Lower leg skin (tissue), 4 donors: ENCODE measurements at regions not wholly inside any gene's neighbourhood (a gene's known extent, or its start where the extent isn't known, plus 50 kb on each side); places are given as distances from the start of the nearest gene placed in this dataset.

ENCODE experiments used
- DNase-seq, 2 donors: peaks; one replicate each; pipeline ENCODE4 v3.0.0-alpha.2; 2019; ENCODE audit warnings: low spot score in 2 of 2
- H3K4me3 ChIP-seq: fragments of 200-600 bp; sonication (generic); 2 replicates; pipeline ENCODE4 v1.5.1; 2017; ENCODE audit warnings: mild to moderate bottlenecking, low read depth; ENCODE audit not compliant: poor library complexity, severe bottlenecking
- POLR2A ChIP-seq, 2 donors: fragments of 450-650 bp; IDR thresholded peaks; one replicate each; pipeline ENCODE4 v1.6.1; 2016 to 2017; ENCODE audit warnings: antibody characterized with exemption in 2 of 2, mild to moderate bottlenecking in 1 of 2, moderate library complexity in 1 of 2
- WGBS, 2 donors: methylation state at CpG; one replicate each; pipeline ENCODE4 v1.1.5; 2018; 5-methylcytosine and 5-hydroxymethylcytosine counted together
- intact Hi-C: fragments of 100-400 bp; cut with DNase I; formaldehyde crosslinking; loops from one replicate; pipeline ENCODE4 v1.15.0; 2023; ENCODE audit warnings: low total_unique reads
- TF ChIP-seq, protein P1 (sequence below), 3 donors: fragments of 450-650 bp; IDR thresholded peaks; one replicate each; pipeline ENCODE4 v1.5.1; 2016; ENCODE audit warnings: antibody characterized with exemption in 3 of 3, mild to moderate bottlenecking in 3 of 3, moderate library complexity in 2 of 3

DNA sequence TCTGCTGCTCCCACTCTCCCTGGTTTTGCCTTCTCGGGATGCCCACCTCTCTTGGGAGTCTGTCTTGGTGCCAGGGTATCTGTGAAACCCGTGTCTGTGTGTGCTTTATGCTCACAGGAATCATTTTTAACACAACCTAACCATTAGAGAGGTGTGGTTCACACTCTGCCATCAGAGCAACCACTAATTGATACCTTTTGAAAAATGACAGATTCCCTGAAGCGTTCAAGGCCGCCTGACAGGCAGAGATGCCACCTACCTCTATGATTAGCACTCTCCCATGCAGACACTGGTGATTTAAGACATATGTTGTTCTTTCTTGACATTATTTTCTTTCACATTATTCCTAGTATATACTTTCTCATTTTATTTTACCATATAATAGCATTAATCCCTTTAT is 207.3 kb upstream of the SGCD start:
- DNase-seq: no peak
- intact Hi-C loops: no loop called here
- H3K4me3 ChIP-seq: no peak overlapping the region
- TF ChIP-seq POLR2A (IDR thresholded peaks at IDR 0.05): no peak
- TF ChIP-seq, protein P1, sequence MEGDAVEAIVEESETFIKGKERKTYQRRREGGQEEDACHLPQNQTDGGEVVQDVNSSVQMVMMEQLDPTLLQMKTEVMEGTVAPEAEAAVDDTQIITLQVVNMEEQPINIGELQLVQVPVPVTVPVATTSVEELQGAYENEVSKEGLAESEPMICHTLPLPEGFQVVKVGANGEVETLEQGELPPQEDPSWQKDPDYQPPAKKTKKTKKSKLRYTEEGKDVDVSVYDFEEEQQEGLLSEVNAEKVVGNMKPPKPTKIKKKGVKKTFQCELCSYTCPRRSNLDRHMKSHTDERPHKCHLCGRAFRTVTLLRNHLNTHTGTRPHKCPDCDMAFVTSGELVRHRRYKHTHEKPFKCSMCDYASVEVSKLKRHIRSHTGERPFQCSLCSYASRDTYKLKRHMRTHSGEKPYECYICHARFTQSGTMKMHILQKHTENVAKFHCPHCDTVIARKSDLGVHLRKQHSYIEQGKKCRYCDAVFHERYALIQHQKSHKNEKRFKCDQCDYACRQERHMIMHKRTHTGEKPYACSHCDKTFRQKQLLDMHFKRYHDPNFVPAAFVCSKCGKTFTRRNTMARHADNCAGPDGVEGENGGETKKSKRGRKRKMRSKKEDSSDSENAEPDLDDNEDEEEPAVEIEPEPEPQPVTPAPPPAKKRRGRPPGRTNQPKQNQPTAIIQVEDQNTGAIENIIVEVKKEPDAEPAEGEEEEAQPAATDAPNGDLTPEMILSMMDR (IDR thresholded peaks at IDR 0.05): no peak
- 62 to 89% methylated on average over 4 of the region's 4 CpGs for WGBS, 2 donors

DNA sequence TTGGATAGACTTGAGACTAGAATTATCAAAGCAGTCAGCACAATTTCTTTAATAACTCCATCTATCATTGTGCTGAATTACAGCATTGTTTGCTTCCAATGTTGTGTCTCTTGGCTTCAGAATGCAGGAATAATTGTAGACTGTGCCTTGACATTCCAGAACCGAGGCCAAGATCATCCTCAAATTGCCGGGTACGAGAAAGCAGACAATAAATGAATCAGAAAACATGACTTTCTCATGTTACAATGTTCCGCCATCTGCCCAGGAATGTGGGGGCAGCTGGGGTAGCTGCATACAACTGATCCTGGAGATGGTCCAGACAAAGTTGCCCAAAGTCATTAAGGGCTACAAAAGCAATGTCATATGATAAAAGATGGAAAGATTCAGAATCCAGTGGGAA is 206.2 kb upstream of the SGCD start:
- intact Hi-C loops: no loop called here
- H3K4me3 ChIP-seq: no peak overlapping the region
- TF ChIP-seq POLR2A (IDR thresholded peaks at IDR 0.05): no peak
- TF ChIP-seq, protein P1 (IDR thresholded peaks at IDR 0.05): no peak
- WGBS, 2 donors: 39 to 51% methylated on average over 4 of the region's 4 CpGs
- no peak for DNase-seq

DNA sequence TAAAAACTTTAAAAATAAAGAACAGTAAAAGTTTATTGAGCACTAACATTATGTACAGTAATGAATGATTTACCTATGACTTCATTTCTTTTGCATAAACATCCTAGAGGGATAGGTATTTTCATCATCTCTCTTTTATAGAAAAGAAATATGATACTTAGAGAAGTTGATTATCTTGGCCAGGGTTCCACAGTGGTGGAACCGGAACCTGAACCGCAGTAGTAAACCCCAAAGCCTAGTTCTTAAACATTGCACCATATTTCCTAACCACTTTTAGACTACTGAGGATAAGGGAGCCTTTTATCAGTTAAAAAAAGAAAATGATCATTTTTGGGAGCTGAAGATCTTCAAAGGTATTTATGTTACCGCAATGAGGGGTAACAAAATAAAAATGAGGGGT is 205.7 kb upstream of the SGCD start:
- WGBS, 2 donors: 68 to 74% methylated on average over 3 of the region's 3 CpGs
- no peak for TF ChIP-seq POLR2A (IDR thresholded peaks at IDR 0.05)
- TF ChIP-seq, protein P1 (IDR thresholded peaks at IDR 0.05): no peak
- intact Hi-C loops: no loop called here
- H3K4me3 ChIP-seq: no peak overlapping the region
- DNase-seq: no peak

DNA sequence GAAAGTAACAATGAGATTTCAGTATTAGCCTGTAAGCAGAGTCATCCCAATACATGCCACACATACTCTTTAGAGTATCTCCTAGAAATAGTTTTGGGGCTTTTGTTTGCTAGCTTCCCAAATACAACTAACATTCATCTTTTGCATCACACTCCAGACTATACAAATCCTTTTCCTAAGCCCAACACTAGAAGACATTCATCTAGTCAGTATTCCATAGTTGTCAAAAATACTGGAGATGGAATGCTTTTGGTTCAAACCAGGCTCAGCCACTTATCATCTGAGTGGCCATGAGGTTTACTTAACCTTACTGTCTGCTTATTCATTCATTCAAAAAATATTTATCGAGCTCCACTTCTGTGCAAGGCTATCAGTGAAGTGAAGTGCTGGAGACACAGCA is 205.1 kb upstream of the SGCD start:
- no peak for DNase-seq
- whole genome bisulfite sequencing, 2 donors: 89 to 90% methylated on average over 1 of the region's 1 CpG
- no peak for TF ChIP-seq POLR2A (IDR thresholded peaks at IDR 0.05)
- TF ChIP-seq, protein P1 (IDR thresholded peaks at IDR 0.05): no peak
- no peak overlapping the region for H3K4me3 ChIP-seq
- intact Hi-C loops: no loop called here

DNA sequence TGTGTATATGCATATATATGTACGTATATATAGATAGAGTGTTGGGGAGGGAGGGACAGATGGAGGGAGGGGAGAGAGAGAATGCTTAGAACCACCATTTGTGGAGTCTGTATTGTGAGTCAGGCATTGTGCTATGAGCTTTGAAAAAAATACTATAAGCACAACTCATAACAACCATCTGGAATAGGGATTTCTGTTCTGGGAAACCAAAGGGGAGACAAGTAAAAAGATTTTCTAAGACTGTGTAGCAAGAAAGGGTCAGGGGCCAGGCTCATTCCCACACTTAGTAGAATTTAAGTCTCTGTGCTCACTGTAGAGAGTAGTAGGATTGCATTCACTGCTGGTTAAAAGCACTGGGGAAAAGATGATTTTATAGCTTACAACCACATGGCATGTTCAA is 202.3 kb upstream of the SGCD start:
- 0 to 94% methylated on average over 1 of the region's 1 CpG for WGBS, 2 donors
- intact Hi-C loops: no loop called here
- no peak overlapping the region for H3K4me3 ChIP-seq
- TF ChIP-seq, protein P1 (IDR thresholded peaks at IDR 0.05): no peak
- no peak for TF ChIP-seq POLR2A (IDR thresholded peaks at IDR 0.05)
- no peak for DNase-seq

DNA sequence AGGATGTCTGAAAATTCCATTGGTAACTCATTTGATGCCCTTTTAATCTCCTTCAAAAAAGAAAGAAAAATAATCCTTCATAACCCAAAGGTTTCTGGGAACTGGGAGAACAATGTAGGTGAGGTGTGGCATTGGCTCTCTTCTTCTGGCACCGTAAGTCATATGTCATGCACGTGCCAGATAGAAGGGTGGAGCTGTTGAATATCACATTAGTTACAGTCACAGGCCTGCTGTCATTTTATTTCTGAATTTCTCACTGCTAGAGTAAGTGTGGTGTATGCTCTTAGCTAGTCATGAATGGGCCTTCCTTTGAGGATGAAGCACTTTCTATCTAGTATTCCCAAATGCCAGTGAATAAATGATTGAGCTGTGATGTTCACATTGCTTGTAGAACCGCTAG is 201.8 kb upstream of the SGCD start:
- intact Hi-C loops: no loop called here
- WGBS, 2 donors: 46 to 60% methylated on average over 3 of the region's 3 CpGs
- no peak overlapping the region for H3K4me3 ChIP-seq
- no peak for DNase-seq
- TF ChIP-seq, protein P1 (IDR thresholded peaks at IDR 0.05): no peak
- no peak for TF ChIP-seq POLR2A (IDR thresholded peaks at IDR 0.05)
